HepG2 (cell line): ENCODE measurements at regions not wholly inside any gene's neighbourhood (a gene's known extent, or its start where the extent isn't known, plus 50 kb on each side); places are given as distances from the start of the nearest gene placed in this dataset.

ENCODE experiments used
- GLMP ChIP-seq: sonication (generic); formaldehyde crosslinking; IDR thresholded peaks from 2 replicates; pipeline ENCODE4 v1.9.0; 2021; ENCODE audit warnings: missing genetic modification reagents, mild to moderate bottlenecking, borderline replicate concordance
- HIVEP1 ChIP-seq: sonication (generic); formaldehyde crosslinking; IDR thresholded peaks from 2 replicates; pipeline ENCODE4 v1.4.0; 2020; ENCODE audit warnings: mild to moderate bottlenecking, missing genetic modification reagents
- HMGXB4 ChIP-seq, 2 experiments: sonication (generic) in 1 of 2; formaldehyde crosslinking in 1 of 2; IDR thresholded peaks; 2 replicates each; pipeline versions ENCODE4 v1.4.0 to v1.6.1; 2018 to 2020; ENCODE audit warnings: missing genetic modification reagents in 2 of 2, borderline replicate concordance in 1 of 2, low read depth in 1 of 2, mild to moderate bottlenecking in 1 of 2, missing biosample characterization in 1 of 2
- KAT7 ChIP-seq: IDR thresholded peaks from 2 replicates; pipeline ENCODE4 v1.6.1; 2018; ENCODE audit warnings: borderline replicate concordance, missing compliant biosample characterization
- MBNL3 ChIP-seq: fragments of 250-450 bp; sonication (Bioruptor Pico); conservative IDR thresholded peaks from 2 replicates; pipeline ENCODE4 v1.8.0; 2022; ENCODE audit warnings: mild to moderate bottlenecking, inconsistent platforms
- SMAD9 ChIP-seq: sonication (generic); formaldehyde crosslinking; IDR thresholded peaks from 2 replicates; pipeline ENCODE4 v1.5.1; 2020; ENCODE audit warnings: mild to moderate bottlenecking, missing genetic modification reagents
- SP5 ChIP-seq: IDR thresholded peaks from 2 replicates; pipeline ENCODE4 v1.6.1; 2016; ENCODE audit warnings: low read depth, borderline replicate concordance
- ZBTB40 ChIP-seq, 2 experiments: fragments of 450-650 bp in 1 of 2; sonication (generic) in 1 of 2; formaldehyde crosslinking in 1 of 2; IDR thresholded peaks; 2 replicates each; pipeline versions ENCODE4 v1.6.1 to v1.8.0; 2016 to 2022; ENCODE audit warnings: antibody characterized with exemption in 1 of 2, mild to moderate bottlenecking in 1 of 2, missing genetic modification reagents in 1 of 2
- ZNF563 ChIP-seq: sonication (generic); formaldehyde crosslinking; IDR thresholded peaks from 2 replicates; pipeline ENCODE4 v1.8.0; 2022; ENCODE audit warnings: mild to moderate bottlenecking, moderate library complexity, missing genetic modification reagents
- ZUFSP ChIP-seq: sonication (generic); formaldehyde crosslinking; IDR thresholded peaks from 2 replicates; pipeline ENCODE4 v1.9.0; 2021; ENCODE audit warnings: missing genetic modification reagents, mild to moderate bottlenecking, borderline replicate concordance

GRCh38 chr6:72553531-72554511 lies 68.0 kb upstream of the KCNQ5 start (continued):
- TF ChIP-seq ZBTB40 (IDR thresholded peaks at IDR 0.05) = no peak
- TF ChIP-seq ZBTB40 (CRISPR knock-in tag; IDR thresholded peaks at IDR 0.05) = no peak
- TF ChIP-seq MBNL3 = no peak
- TF ChIP-seq SMAD9 (CRISPR knock-in tag) = no peak
- no peak for TF ChIP-seq HMGXB4 (CRISPR knock-in tag; IDR thresholded peaks at IDR 0.05; ENCODE audit: borderline replicate concordance in 1 of 2, low read depth in 1 of 2)
- no peak for TF ChIP-seq ZNF563
- TF ChIP-seq GLMP = no peak
- no peak for TF ChIP-seq KAT7
- no peak for TF ChIP-seq HIVEP1
- no peak for TF ChIP-seq SP5 (CRISPR knock-in tag)
- TF ChIP-seq ZUFSP = no peak
